DND-41 (cell line): ENCODE measurements at regions not wholly inside any gene's neighbourhood (a gene's known extent, or its start where the extent isn't known, plus 50 kb on each side); places are given as distances from the start of the nearest gene placed in this dataset.

ENCODE experiments used
- ATAC-seq: fragments of 200-7000 bp; cut with Tn5 transposase; 3 replicates; pipeline ENCODE4 v1.9.1; 2021; ENCODE audit warnings: low read depth; ENCODE audit not compliant: insufficient read depth
- DNase-seq: peaks from one replicate; pipeline ENCODE4 v3.0.0-alpha.2; 2020
- H2AFZ ChIP-seq: 2 replicates; pipeline ENCODE4 v1.6.0; 2012; ENCODE audit warnings: low read depth, low read length
- H3K27ac ChIP-seq: 2 replicates; pipeline ENCODE4 v1.5.1; 2012; ENCODE audit warnings: low read length, inconsistent platforms
- H3K27me3 ChIP-seq: fragments of 200-600 bp; sonication (generic); 2 replicates; pipeline ENCODE4 v1.6.0; 2012; ENCODE audit warnings: low read length, mild to moderate bottlenecking, inconsistent platforms; ENCODE audit not compliant: insufficient read depth, poor library complexity
- H3K36me3 ChIP-seq: 2 replicates; pipeline ENCODE4 v1.5.1; 2012; ENCODE audit warnings: low read length, inconsistent platforms; ENCODE audit not compliant: insufficient read depth
- H3K4me1 ChIP-seq: 2 replicates; pipeline ENCODE4 v1.5.1; 2012; ENCODE audit warnings: mild to moderate bottlenecking, low read length; ENCODE audit not compliant: insufficient read depth
- H3K4me2 ChIP-seq: 2 replicates; pipeline ENCODE4 v1.6.0; 2012; ENCODE audit warnings: mild to moderate bottlenecking, moderate library complexity, low read length, inconsistent platforms; ENCODE audit not compliant: insufficient read depth
- H3K4me3 ChIP-seq, 2 experiments: fragments of 200-600 bp in 1 of 2; shearing (Covaris generic) in 1 of 2; 2 replicates each; pipeline ENCODE4 v1.5.1; 2012 to 2016; ENCODE audit warnings: inconsistent platforms in 2 of 2, low read length in 2 of 2, mild to moderate bottlenecking in 2 of 2, low read depth in 1 of 2, moderate library complexity in 1 of 2
- H3K79me2 ChIP-seq: 2 replicates; pipeline ENCODE4 v1.6.0; 2012; ENCODE audit warnings: low read length, inconsistent platforms; ENCODE audit not compliant: insufficient read depth
- H3K9ac ChIP-seq: 2 replicates; pipeline ENCODE4 v1.6.0; 2012; ENCODE audit warnings: low read depth, mild to moderate bottlenecking, inconsistent platforms, low read length, moderate library complexity
- H3K9me3 ChIP-seq: 2 replicates; pipeline ENCODE4 v1.5.1; 2012; ENCODE audit warnings: low read length, moderate library complexity, mild to moderate bottlenecking, inconsistent platforms; ENCODE audit not compliant: insufficient read depth, severe bottlenecking
- H4K20me1 ChIP-seq: 2 replicates; pipeline ENCODE4 v1.6.0; 2012; ENCODE audit warnings: low read length; ENCODE audit not compliant: insufficient read depth
- CTCF ChIP-seq: IDR thresholded peaks from 2 replicates; pipeline ENCODE4 v1.5.1; 2012; ENCODE audit warnings: borderline replicate concordance, low read length, moderate library complexity, mild to moderate bottlenecking; ENCODE audit not compliant: poor library complexity, severe bottlenecking; ENCODE audit errors: extremely low read depth
- EZH2 ChIP-seq: IDR thresholded peaks from 3 replicates; pipeline ENCODE4 v1.6.1; 2012; ENCODE audit warnings: borderline replicate concordance, low read depth, mild to moderate bottlenecking, moderate library complexity, low read length, inconsistent platforms; ENCODE audit not compliant: severe bottlenecking

GRCh38 chr4:14096396-14096965, 469.0 kb upstream of the BOD1L1 start:
- ATAC-seq = no peak

GRCh38 chr4:14100349-14100748, 472.8 kb upstream of the BOD1L1 start:
- ATAC-seq (no peak), DNase-seq (no peak)
- Histone ChIP-seq H3K9ac (no peak overlapping the region), H2AFZ (no peak overlapping the region), H4K20me1 (no peaks in the 10 kb centered on the region), H3K9me3 (no peaks in the 10 kb centered on the region), H3K4me2 (no peak overlapping the region), H3K79me2 (no peaks in the 10 kb centered on the region), H3K4me3 (no peak overlapping the region), H3K27ac (no peak overlapping the region), H3K4me1 (no peaks in the 10 kb centered on the region), H3K36me3 (no peaks in the 10 kb centered on the region), H3K27me3 (no peaks in the 10 kb centered on the region)
- TF ChIP-seq EZH2 = no peak
- TF ChIP-seq CTCF = no peak

More at GRCh38 chr4:14096396-14096965, 469.0 kb upstream of the BOD1L1 start:
- TF ChIP-seq CTCF (no peak), EZH2 (no peak)
- Histone ChIP-seq H3K4me3 (no peak overlapping the region), H4K20me1 (no peaks in the 10 kb centered on the region), H3K4me2 (no peak overlapping the region), H3K4me1 (no peaks in the 10 kb centered on the region), H3K9me3 (no peaks in the 10 kb centered on the region), H3K27me3 (no peaks in the 10 kb centered on the region), H3K27ac (no peak overlapping the region), H2AFZ (no peak overlapping the region), H3K79me2 (no peaks in the 10 kb centered on the region), H3K36me3 (no peaks in the 10 kb centered on the region), H3K9ac (no peak overlapping the region)
- no peak for DNase-seq

- no peak overlapping the region for H2AFZ ChIP-seq
- DNase-seq (no peak), ATAC-seq (no peak)
- H3K79me2 ChIP-seq = no peaks in the 10 kb centered on the region
- TF ChIP-seq EZH2 = no peak
- no peak for TF ChIP-seq CTCF
- H3K4me3 ChIP-seq = no peak overlapping the region
- H3K4me1 ChIP-seq = no peaks in the 10 kb centered on the region
- H3K9me3 ChIP-seq = no peaks in the 10 kb centered on the region
- no peak overlapping the region for H3K4me2 ChIP-seq
- H4K20me1 ChIP-seq = no peaks in the 10 kb centered on the region
- no peak overlapping the region for H3K27ac ChIP-seq
- H3K36me3 ChIP-seq = no peaks in the 10 kb centered on the region
- no peaks in the 10 kb centered on the region for H3K27me3 ChIP-seq
- H3K9ac ChIP-seq = no peak overlapping the region
These were observed 482.9 kb upstream of the BOD1L1 start for GRCh38 chr4:14110407-14110806.
